Ovary (tissue), 3 donors: ENCODE measurements at regions not wholly inside any gene's neighbourhood (a gene's known extent, or its start where the extent isn't known, plus 50 kb on each side); places are given as distances from the start of the nearest gene placed in this dataset.

Experiments used
- EP300 ChIP-seq: sonication (generic); formaldehyde crosslinking; IDR thresholded peaks from one replicate; pipeline ENCODE4 v1.6.1; 2017; ENCODE audit warnings: antibody characterized with exemption
- POLR2A ChIP-seq: fragments of 450-650 bp; IDR thresholded peaks from one replicate; pipeline ENCODE4 v1.6.1; 2017; ENCODE audit warnings: antibody characterized with exemption, mild to moderate bottlenecking, moderate library complexity
- TF ChIP-seq, protein P1 (sequence below), 3 donors: fragments of 450-650 bp in 2 of 3; fragments of 200-600 bp in 1 of 3; IDR thresholded peaks; one replicate each; pipeline versions ENCODE4 v1.5.1 to v1.8.0; 2016 to 2022; ENCODE audit warnings: antibody characterized with exemption in 3 of 3, mild to moderate bottlenecking in 1 of 3
- donor health status: DM: no; HTN: no; CAD: no.

DNA sequence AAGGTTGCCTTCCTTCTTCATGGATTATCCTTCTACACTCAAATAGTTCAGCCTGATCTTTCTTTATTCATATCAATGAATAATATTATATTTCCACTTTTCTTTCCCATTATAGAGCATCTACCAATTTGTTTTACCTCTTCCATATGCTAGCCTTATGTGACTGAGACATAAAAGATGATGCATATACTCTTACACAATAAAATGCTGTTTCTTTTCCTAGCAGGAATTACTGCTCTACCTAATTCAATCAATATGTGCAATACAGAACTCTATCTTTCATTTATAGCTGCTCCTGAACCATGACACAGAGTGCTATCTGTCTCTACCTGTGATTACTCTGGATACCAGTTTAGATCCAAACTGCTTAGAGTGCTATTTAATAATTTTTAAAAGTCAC, 2334.0 kb downstream of the PCDH7 start:
- TF ChIP-seq, protein P1, sequence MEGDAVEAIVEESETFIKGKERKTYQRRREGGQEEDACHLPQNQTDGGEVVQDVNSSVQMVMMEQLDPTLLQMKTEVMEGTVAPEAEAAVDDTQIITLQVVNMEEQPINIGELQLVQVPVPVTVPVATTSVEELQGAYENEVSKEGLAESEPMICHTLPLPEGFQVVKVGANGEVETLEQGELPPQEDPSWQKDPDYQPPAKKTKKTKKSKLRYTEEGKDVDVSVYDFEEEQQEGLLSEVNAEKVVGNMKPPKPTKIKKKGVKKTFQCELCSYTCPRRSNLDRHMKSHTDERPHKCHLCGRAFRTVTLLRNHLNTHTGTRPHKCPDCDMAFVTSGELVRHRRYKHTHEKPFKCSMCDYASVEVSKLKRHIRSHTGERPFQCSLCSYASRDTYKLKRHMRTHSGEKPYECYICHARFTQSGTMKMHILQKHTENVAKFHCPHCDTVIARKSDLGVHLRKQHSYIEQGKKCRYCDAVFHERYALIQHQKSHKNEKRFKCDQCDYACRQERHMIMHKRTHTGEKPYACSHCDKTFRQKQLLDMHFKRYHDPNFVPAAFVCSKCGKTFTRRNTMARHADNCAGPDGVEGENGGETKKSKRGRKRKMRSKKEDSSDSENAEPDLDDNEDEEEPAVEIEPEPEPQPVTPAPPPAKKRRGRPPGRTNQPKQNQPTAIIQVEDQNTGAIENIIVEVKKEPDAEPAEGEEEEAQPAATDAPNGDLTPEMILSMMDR (IDR thresholded peaks at IDR 0.05): no peak
- TF ChIP-seq POLR2A (no peak), EP300 (no peak)
